Thyroid gland (tissue), 4 donors: ENCODE measurements at regions not wholly inside any gene's neighbourhood (a gene's known extent, or its start where the extent isn't known, plus 50 kb on each side); places are given as distances from the start of the nearest gene placed in this dataset.

Experiments used
- DNase-seq, 2 donors: peaks; one replicate each; pipeline ENCODE4 v3.0.0-alpha.2; 2019
- H3K27ac ChIP-seq, 3 donors: fragments of 200-600 bp; sonication (generic); 1 replicate in 2 of 3; 2 replicates in 1 of 3; pipeline ENCODE4 v1.5.1; 2016 to 2019; ENCODE audit warnings: mild to moderate bottlenecking in 1 of 3, moderate library complexity in 1 of 3
- H3K27me3 ChIP-seq: fragments of 200-600 bp; sonication (generic); one replicate; pipeline ENCODE4 v1.5.1; 2019
- H3K36me3 ChIP-seq, 2 donors: fragments of 200-600 bp; sonication (generic); one replicate each; pipeline ENCODE4 v1.5.1; 2016 to 2019
- H3K4me1 ChIP-seq, 2 donors: fragments of 200-600 bp; sonication (generic); one replicate each; pipeline ENCODE4 v1.5.1; 2017 to 2019
- H3K4me3 ChIP-seq, 3 donors: fragments of 200-600 bp; sonication (generic); replicated peaks in 1 of 3; 1 replicate in 2 of 3; 2 replicates in 1 of 3; pipeline ENCODE4 v1.5.1; 2016; ENCODE audit warnings: mild to moderate bottlenecking in 1 of 3
- H3K9me3 ChIP-seq: fragments of 200-600 bp; sonication (generic); one replicate; pipeline ENCODE4 v1.5.1; 2017
- CTCF ChIP-seq, 6 experiments: fragments of 200-600 bp in 3 of 6; fragments of 450-650 bp in 3 of 6; sonication (generic) in 3 of 6; IDR thresholded peaks; one replicate each; pipeline ENCODE4 v1.5.1; 2016 to 2019; ENCODE audit warnings: antibody characterized with exemption in 6 of 6, mild to moderate bottlenecking in 2 of 6, inconsistent platforms in 1 of 6, moderate library complexity in 1 of 6
- POLR2A ChIP-seq, 2 donors: fragments of 450-650 bp; IDR thresholded peaks; one replicate each; pipeline ENCODE4 v1.6.1; 2017; ENCODE audit warnings: antibody characterized with exemption in 2 of 2, mild to moderate bottlenecking in 2 of 2, moderate library complexity in 1 of 2
- WGBS, 2 donors: methylation state at CpG; one replicate each; pipeline ENCODE4 v1.1.5; 2017; 5-methylcytosine and 5-hydroxymethylcytosine counted together
- intact Hi-C: fragments of 100-400 bp; cut with DNase I; formaldehyde crosslinking; loops from one replicate; pipeline ENCODE4 v1.15.1; 2023

GRCh38 chr6:6968731-6969552, 138.8 kb upstream of the RREB1 start:
- Histone ChIP-seq H3K4me1 (no peaks in the 10 kb centered on the region), H3K36me3 (no peaks in the 10 kb centered on the region), H3K27ac (no peak overlapping the region), H3K4me3 (no peak overlapping the region), H3K27me3 (no peaks in the 10 kb centered on the region), H3K9me3 (no peaks in the 10 kb centered on the region)
- intact Hi-C loops = no loop called here
- TF ChIP-seq CTCF (IDR thresholded peaks at IDR 0.05) (no peak), POLR2A (IDR thresholded peaks at IDR 0.05) (no peak)
- WGBS, 2 donors = 92% methylated on average over 10 of the region's 10 CpGs
- DNase-seq = no peak

- intact Hi-C loops = no loop called here
- DNase-seq = no peak
- 87 to 91% methylated on average over 9 to 10 of the region's 10 CpGs for WGBS, 2 donors
- Histone ChIP-seq H3K36me3 (no peaks in the 10 kb centered on the region), H3K9me3 (no peaks in the 10 kb centered on the region), H3K27ac (no peak overlapping the region), H3K4me3 (no peak overlapping the region), H3K4me1 (no peaks in the 10 kb centered on the region), H3K27me3 (no peaks in the 10 kb centered on the region)
- TF ChIP-seq POLR2A (IDR thresholded peaks at IDR 0.05) = no peak
- TF ChIP-seq CTCF (IDR thresholded peaks at IDR 0.05) = no peak
Observed at GRCh38 chr6:6969761-6970223, 138.0 kb upstream of the RREB1 start.

- no peak for DNase-seq
- peaks cover 7 to 9% of the 10 kb centered on the region in 2 donors for H3K4me1 ChIP-seq
- TF ChIP-seq POLR2A (IDR thresholded peaks at IDR 0.05) = no peak
- TF ChIP-seq CTCF (IDR thresholded peaks at IDR 0.05) = no peak
- intact Hi-C loops = no loop called here
- no peaks in the 10 kb centered on the region for H3K27me3 ChIP-seq
- H3K9me3 ChIP-seq = no peaks in the 10 kb centered on the region
- H3K27ac ChIP-seq = no peak overlapping the region
- no peaks in the 10 kb centered on the region for H3K36me3 ChIP-seq
- WGBS, 2 donors = 95 to 96% methylated on average over 13 to 16 of the region's 16 CpGs
- H3K4me3 ChIP-seq = no peak overlapping the region
Observed at GRCh38 chr6:6970851-6971250, 136.9 kb upstream of the RREB1 start.

- no peak for TF ChIP-seq POLR2A (IDR thresholded peaks at IDR 0.05)
- no peak for TF ChIP-seq CTCF (IDR thresholded peaks at IDR 0.05)
- Histone ChIP-seq H3K27me3 (no peaks in the 10 kb centered on the region), H3K36me3 (no peaks in the 10 kb centered on the region), H3K9me3 (no peaks in the 10 kb centered on the region), H3K27ac (no peak overlapping the region), H3K4me3 (no peak overlapping the region), H3K4me1 (peaks cover 10 to 13% of the 10 kb centered on the region in 2 donors)
- DNase-seq = no peak
- 91 to 94% methylated on average over 11 of the region's 11 CpGs for WGBS, 2 donors
- intact Hi-C loops = no loop called here
Observed at GRCh38 chr6:6971369-6971768, 136.4 kb upstream of the RREB1 start.

GRCh38 chr6:6972456-6972855, 135.3 kb upstream of the RREB1 start:
- Histone ChIP-seq H3K27me3 (no peaks in the 10 kb centered on the region), H3K27ac (no peak overlapping the region), H3K9me3 (no peaks in the 10 kb centered on the region), H3K36me3 (no peaks in the 10 kb centered on the region), H3K4me3 (no peak overlapping the region), H3K4me1 (peaks cover 17% of the 10 kb centered on the region in 2 donors)
- intact Hi-C loops = no loop called here
- WGBS, 2 donors = 81 to 91% methylated on average over 2 of the region's 2 CpGs
- no peak for TF ChIP-seq CTCF (IDR thresholded peaks at IDR 0.05)
- TF ChIP-seq POLR2A (IDR thresholded peaks at IDR 0.05) = no peak
- DNase-seq = no peak
